Hepatocyte (in vitro differentiated cells): ENCODE measurements at regions not wholly inside any gene's neighbourhood (a gene's known extent, or its start where the extent isn't known, plus 50 kb on each side); places are given as distances from the start of the nearest gene placed in this dataset.

Source experiments
- CTCF ChIP-seq: fragments of 200-600 bp; sonication (generic); IDR thresholded peaks from 2 replicates; pipeline ENCODE4 v1.5.1; 2016; ENCODE audit warnings: antibody characterized with exemption, mild to moderate bottlenecking; ENCODE audit not compliant: poor library complexity
- EZH2 ChIP-seq: fragments of 200-600 bp; sonication (generic); IDR thresholded peaks from 2 replicates; pipeline ENCODE4 v1.6.1; 2016; ENCODE audit warnings: antibody characterized with exemption, mild to moderate bottlenecking, borderline replicate concordance

- TF ChIP-seq CTCF (no peak), EZH2 (no peak)
Measured at GRCh38 chr1:83725735-83726360, 273.1 kb downstream of the TTLL7 start.
